K562 (cell line): ENCODE measurements at regions not wholly inside any gene's neighbourhood (a gene's known extent, or its start where the extent isn't known, plus 50 kb on each side); places are given as distances from the start of the nearest gene placed in this dataset.

Source experiments
- BRF1 ChIP-seq: IDR thresholded peaks from 3 replicates; pipeline ENCODE4 v1.6.1; 2011; ENCODE audit warnings: borderline replicate concordance, mild to moderate bottlenecking; ENCODE audit not compliant: insufficient read length; ENCODE audit errors: extremely low read depth
- CCNT2 ChIP-seq: IDR thresholded peaks from 2 replicates; pipeline ENCODE4 v1.6.1; 2011; ENCODE audit warnings: borderline replicate concordance, low read depth, mild to moderate bottlenecking, moderate library complexity, mixed read lengths, low read length; ENCODE audit not compliant: insufficient read length; ENCODE audit errors: extremely low read depth
- CXXC5 ChIP-seq: fragments of 250-450 bp; sonication (Bioruptor Pico); IDR thresholded peaks from 2 replicates; pipeline ENCODE4 v1.8.0; 2022; ENCODE audit warnings: inconsistent platforms, mild to moderate bottlenecking, moderate library complexity
- ETV6 ChIP-seq, 3 experiments: fragments of 150-350 bp in 1 of 3; sonication (generic) in 1 of 3; formaldehyde crosslinking in 1 of 3; IDR thresholded peaks; 2 replicates each; pipeline versions ENCODE4 v1.6.1 to v1.8.0; 2014 to 2022; ENCODE audit warnings: borderline replicate concordance in 2 of 3, low read depth in 2 of 3, antibody characterized with exemption in 1 of 3, low read length in 1 of 3, mild to moderate bottlenecking in 1 of 3, missing genetic modification reagents in 1 of 3
- FOSL1 ChIP-seq: fragments of 200-800 bp; sonication (Bioruptor generic); conservative IDR thresholded peaks from 2 replicates; pipeline ENCODE4 v1.6.1; 2016; ENCODE audit warnings: missing genetic modification characterization, missing compliant biosample characterization
- GABPA ChIP-seq: fragments of 200-800 bp; sonication (Bioruptor generic); conservative IDR thresholded peaks from 2 replicates; pipeline ENCODE4 v1.6.1; 2016; ENCODE audit warnings: low read depth, missing genetic modification characterization, missing compliant biosample characterization
- GATAD2A ChIP-seq: fragments of 450-650 bp; IDR thresholded peaks from 2 replicates; pipeline ENCODE4 v1.6.1; 2017
- IRF2 ChIP-seq: sonication (generic); formaldehyde crosslinking; IDR thresholded peaks from 2 replicates; pipeline ENCODE4 v1.8.1; 2022; ENCODE audit warnings: mild to moderate bottlenecking, missing genetic modification reagents
- KDM5B ChIP-seq: fragments of 200-600 bp; sonication (generic); IDR thresholded peaks from 2 replicates; pipeline ENCODE4 v1.6.1; 2012; ENCODE audit warnings: low read depth, mild to moderate bottlenecking, moderate library complexity, low read length, control low read depth, inconsistent platforms; ENCODE audit not compliant: insufficient replicate concordance
- NCOA2 ChIP-seq, 2 experiments: fragments of 450-650 bp; IDR thresholded peaks; 2 replicates each; pipeline ENCODE4 v1.6.1; 2018; ENCODE audit warnings: mild to moderate bottlenecking in 2 of 2, moderate library complexity in 1 of 2; ENCODE audit not compliant: partially characterized antibody in 2 of 2
- NCOA4 ChIP-seq: fragments of 450-650 bp; IDR thresholded peaks from 2 replicates; pipeline ENCODE4 v1.6.1; 2018; ENCODE audit warnings: mild to moderate bottlenecking; ENCODE audit not compliant: partially characterized antibody
- NCOA6 ChIP-seq: fragments of 450-650 bp; IDR thresholded peaks from 2 replicates; pipeline ENCODE4 v1.6.1; 2017; ENCODE audit warnings: mild to moderate bottlenecking
- PHF20 ChIP-seq: fragments of 450-650 bp; IDR thresholded peaks from 2 replicates; pipeline ENCODE4 v1.6.1; 2018; ENCODE audit not compliant: partially characterized antibody
- ZNF124 ChIP-seq: sonication (generic); formaldehyde crosslinking; IDR thresholded peaks from 2 replicates; pipeline ENCODE4 v1.8.1; 2022; ENCODE audit warnings: missing genetic modification reagents
- ZNF133 ChIP-seq: fragments of 250-450 bp; sonication (Bioruptor Pico); IDR thresholded peaks from 2 replicates; pipeline ENCODE4 v1.4.0; 2020; ENCODE audit warnings: mild to moderate bottlenecking
- ZNF134 ChIP-seq: fragments of 250-450 bp; sonication (Bioruptor Pico); conservative IDR thresholded peaks from 2 replicates; pipeline ENCODE4 v1.4.0; 2020
- ZNF316 ChIP-seq: fragments of 450-650 bp; IDR thresholded peaks from 2 replicates; pipeline ENCODE4 v1.6.1; 2016
- ZNF436 ChIP-seq: fragments of 250-450, 450-650 bp; sonication (Bioruptor Pico); formaldehyde crosslinking; IDR thresholded peaks from 2 replicates; pipeline ENCODE4 v1.7.0; 2020; ENCODE audit warnings: mild to moderate bottlenecking
- ZNF589 ChIP-seq: fragments of 200-800 bp; sonication (Bioruptor generic); IDR thresholded peaks from 2 replicates; pipeline ENCODE4 v1.6.1; 2016; ENCODE audit warnings: low read depth, missing genetic modification characterization, missing compliant biosample characterization
- TF ChIP-seq, protein P1 (sequence below): fragments of 450-650 bp; IDR thresholded peaks from 2 replicates; pipeline ENCODE4 v1.6.1; 2016
- TF ChIP-seq, protein P2 (sequence below), 2 experiments: fragments of 450-650 bp; IDR thresholded peaks; 2 replicates each; pipeline ENCODE4 v1.6.1; 2018; ENCODE audit warnings: mild to moderate bottlenecking in 2 of 2, low read depth in 1 of 2; ENCODE audit not compliant: partially characterized antibody in 2 of 2
- TF ChIP-seq, protein P3 (sequence below): fragments of 450-650 bp; formaldehyde crosslinking; conservative IDR thresholded peaks from 2 replicates; pipeline ENCODE4 v1.4.0; 2022; ENCODE audit warnings: mild to moderate bottlenecking, missing genetic modification characterization

DNA sequence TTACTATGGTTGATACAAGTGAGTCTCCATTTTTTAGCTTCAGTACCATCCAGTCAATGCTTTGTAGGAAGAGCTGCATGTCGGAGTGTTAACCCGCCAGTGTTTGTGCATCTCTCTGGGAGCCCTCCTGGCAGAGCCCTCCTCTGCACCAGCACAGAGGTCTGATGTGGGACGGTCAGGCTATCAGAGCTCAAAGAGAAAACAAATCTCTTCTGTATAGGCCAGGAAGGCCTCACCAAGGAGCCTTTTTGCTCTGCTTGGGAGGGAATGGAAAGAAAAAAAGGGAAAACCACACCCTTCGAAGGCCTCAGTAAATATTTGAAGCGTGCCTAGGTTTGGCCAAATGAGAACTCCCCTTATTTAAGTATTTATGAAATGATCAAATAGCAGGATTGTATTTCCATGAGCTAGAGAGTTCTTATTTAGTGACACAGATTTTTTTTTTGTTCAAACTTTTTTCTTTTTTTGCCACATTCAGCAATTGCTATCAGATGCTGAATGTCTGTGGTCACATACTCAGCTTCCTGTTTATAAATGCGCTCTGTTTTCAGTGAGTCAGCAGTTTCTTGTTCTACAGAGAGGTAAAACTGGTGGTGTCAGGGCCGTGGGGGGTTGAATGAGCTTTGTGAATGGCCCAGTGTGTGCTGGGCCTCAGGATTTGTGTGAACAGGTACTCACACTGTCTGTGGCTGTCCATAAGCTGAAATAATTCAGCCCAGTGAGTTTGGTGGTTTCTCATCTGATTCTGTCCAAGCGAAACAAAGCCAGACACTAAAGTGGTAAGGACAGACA, 226.6 kb downstream of the SNX18 start (continued):
- TF ChIP-seq, protein P1, sequence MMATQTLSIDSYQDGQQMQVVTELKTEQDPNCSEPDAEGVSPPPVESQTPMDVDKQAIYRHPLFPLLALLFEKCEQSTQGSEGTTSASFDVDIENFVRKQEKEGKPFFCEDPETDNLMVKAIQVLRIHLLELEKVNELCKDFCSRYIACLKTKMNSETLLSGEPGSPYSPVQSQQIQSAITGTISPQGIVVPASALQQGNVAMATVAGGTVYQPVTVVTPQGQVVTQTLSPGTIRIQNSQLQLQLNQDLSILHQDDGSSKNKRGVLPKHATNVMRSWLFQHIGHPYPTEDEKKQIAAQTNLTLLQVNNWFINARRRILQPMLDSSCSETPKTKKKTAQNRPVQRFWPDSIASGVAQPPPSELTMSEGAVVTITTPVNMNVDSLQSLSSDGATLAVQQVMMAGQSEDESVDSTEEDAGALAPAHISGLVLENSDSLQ, result 0 out of 2 replicates have a peak, but pooled peaks have one; percentile 27
- TF ChIP-seq ETV6 (IDR thresholded peaks at IDR 0.05; ENCODE audit: borderline replicate concordance in 1 of 2, low read depth in 2 of 2, low read length in 1 of 2) (no peak), ETV6 (CRISPR knock-in tag; IDR thresholded peaks at IDR 0.05; ENCODE audit: borderline replicate concordance) (no peak), KDM5B (no peak), IRF2 (CRISPR knock-in tag) (no peak), PHF20 (no peak), NCOA6 (no peak), CCNT2 (peak; percentile 26), ZNF124 (CRISPR knock-in tag) (no peak), ZNF134 (CRISPR knock-in tag) (no peak), BRF1 (no peak), GABPA (tag) (peak; percentile 65), ZNF436 (no peak), ZNF133 (no peak), NCOA2 (IDR thresholded peaks at IDR 0.05; ENCODE audit: partially characterized antibody in 2 of 2) (no peak), GATAD2A (peak; percentile 47; the same call in 1 of the 2 replicates), FOSL1 (tag) (peak; percentile 86), NCOA4 (no peak), CXXC5 (CRISPR knock-in tag) (peak; percentile 71), ZNF316 (peak; percentile 100), ZNF589 (CRISPR knock-in tag) (peak; percentile 47; the same call in 1 of the 2 replicates)
- TF ChIP-seq, protein P2, sequence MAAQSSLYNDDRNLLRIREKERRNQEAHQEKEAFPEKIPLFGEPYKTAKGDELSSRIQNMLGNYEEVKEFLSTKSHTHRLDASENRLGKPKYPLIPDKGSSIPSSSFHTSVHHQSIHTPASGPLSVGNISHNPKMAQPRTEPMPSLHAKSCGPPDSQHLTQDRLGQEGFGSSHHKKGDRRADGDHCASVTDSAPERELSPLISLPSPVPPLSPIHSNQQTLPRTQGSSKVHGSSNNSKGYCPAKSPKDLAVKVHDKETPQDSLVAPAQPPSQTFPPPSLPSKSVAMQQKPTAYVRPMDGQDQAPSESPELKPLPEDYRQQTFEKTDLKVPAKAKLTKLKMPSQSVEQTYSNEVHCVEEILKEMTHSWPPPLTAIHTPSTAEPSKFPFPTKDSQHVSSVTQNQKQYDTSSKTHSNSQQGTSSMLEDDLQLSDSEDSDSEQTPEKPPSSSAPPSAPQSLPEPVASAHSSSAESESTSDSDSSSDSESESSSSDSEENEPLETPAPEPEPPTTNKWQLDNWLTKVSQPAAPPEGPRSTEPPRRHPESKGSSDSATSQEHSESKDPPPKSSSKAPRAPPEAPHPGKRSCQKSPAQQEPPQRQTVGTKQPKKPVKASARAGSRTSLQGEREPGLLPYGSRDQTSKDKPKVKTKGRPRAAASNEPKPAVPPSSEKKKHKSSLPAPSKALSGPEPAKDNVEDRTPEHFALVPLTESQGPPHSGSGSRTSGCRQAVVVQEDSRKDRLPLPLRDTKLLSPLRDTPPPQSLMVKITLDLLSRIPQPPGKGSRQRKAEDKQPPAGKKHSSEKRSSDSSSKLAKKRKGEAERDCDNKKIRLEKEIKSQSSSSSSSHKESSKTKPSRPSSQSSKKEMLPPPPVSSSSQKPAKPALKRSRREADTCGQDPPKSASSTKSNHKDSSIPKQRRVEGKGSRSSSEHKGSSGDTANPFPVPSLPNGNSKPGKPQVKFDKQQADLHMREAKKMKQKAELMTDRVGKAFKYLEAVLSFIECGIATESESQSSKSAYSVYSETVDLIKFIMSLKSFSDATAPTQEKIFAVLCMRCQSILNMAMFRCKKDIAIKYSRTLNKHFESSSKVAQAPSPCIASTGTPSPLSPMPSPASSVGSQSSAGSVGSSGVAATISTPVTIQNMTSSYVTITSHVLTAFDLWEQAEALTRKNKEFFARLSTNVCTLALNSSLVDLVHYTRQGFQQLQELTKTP (IDR thresholded peaks at IDR 0.05; ENCODE audit: low read depth in 1 of 2, partially characterized antibody in 2 of 2), result peak; percentile 37 to 87
- TF ChIP-seq, protein P3, sequence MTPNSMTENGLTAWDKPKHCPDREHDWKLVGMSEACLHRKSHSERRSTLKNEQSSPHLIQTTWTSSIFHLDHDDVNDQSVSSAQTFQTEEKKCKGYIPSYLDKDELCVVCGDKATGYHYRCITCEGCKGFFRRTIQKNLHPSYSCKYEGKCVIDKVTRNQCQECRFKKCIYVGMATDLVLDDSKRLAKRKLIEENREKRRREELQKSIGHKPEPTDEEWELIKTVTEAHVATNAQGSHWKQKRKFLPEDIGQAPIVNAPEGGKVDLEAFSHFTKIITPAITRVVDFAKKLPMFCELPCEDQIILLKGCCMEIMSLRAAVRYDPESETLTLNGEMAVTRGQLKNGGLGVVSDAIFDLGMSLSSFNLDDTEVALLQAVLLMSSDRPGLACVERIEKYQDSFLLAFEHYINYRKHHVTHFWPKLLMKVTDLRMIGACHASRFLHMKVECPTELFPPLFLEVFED, result peak; percentile 52; the same call in 1 of the 2 replicates
